GM12872 (cell line): ENCODE measurements at regions not wholly inside any gene's neighbourhood (a gene's known extent, or its start where the extent isn't known, plus 50 kb on each side); places are given as distances from the start of the nearest gene placed in this dataset.

ENCODE experiments used
- TF ChIP-seq, protein P1 (sequence below): IDR thresholded peaks from 3 replicates; pipeline ENCODE4 v1.5.1; 2011; ENCODE audit warnings: low read depth, mild to moderate bottlenecking, low read length, moderate library complexity; ENCODE audit not compliant: insufficient read depth

DNA sequence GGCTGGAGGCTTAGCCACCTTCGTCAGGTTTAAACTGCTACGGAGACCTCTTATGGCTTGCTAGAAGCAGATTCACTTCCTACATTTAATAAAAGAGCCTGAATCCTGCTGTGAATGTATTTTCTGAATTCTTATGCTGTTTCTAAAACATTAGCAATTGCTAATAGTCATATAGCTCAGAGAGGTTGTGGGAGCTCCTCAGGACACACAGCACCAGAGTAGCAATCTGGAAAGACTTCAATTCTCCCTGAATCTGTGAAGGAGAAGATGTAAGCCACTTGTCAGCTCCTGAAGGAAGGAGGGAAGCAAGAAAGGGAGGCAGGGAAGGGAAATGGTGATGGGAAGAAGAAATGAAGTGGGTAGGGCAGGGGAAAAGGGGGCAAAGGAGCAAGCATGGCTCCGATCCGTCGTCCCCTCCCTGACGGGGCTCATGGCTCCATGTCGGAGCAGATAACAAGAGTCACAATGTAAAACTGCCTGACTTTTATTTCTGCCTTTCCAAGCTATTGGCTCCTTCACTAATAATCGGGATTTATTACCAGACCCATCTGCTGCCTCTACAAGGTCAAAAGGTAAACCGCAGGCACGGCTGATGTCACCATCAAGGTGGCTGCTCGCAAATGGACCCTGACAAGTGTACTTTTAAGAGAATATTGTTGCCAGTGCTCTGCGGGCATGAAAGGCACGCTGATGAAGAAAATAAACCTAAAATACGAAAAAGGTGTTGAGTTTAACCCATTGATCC lies 656.0 kb upstream of the SALL3 start:
- TF ChIP-seq, protein P1, sequence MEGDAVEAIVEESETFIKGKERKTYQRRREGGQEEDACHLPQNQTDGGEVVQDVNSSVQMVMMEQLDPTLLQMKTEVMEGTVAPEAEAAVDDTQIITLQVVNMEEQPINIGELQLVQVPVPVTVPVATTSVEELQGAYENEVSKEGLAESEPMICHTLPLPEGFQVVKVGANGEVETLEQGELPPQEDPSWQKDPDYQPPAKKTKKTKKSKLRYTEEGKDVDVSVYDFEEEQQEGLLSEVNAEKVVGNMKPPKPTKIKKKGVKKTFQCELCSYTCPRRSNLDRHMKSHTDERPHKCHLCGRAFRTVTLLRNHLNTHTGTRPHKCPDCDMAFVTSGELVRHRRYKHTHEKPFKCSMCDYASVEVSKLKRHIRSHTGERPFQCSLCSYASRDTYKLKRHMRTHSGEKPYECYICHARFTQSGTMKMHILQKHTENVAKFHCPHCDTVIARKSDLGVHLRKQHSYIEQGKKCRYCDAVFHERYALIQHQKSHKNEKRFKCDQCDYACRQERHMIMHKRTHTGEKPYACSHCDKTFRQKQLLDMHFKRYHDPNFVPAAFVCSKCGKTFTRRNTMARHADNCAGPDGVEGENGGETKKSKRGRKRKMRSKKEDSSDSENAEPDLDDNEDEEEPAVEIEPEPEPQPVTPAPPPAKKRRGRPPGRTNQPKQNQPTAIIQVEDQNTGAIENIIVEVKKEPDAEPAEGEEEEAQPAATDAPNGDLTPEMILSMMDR: no peak

DNA sequence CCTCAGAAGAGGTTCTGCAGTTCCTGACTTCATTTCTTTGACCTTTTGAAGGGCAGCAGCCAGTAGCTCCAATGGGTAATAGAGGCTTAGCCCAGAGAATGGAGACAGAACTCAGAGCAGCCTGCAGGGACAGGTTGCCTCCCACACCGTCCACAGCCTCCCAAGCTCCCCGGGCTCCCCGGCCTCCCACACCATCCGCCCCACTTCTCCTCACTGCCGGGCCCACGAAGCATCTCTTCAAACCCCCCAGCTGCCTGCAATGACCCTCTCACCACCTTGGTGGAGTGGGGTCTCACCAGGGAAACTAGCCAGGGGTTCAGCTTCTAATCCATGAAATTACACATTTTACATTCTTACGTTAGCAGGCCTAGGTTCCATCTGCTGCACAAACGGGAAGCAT lies 652.0 kb upstream of the SALL3 start:
- TF ChIP-seq, protein P1: no peak

DNA sequence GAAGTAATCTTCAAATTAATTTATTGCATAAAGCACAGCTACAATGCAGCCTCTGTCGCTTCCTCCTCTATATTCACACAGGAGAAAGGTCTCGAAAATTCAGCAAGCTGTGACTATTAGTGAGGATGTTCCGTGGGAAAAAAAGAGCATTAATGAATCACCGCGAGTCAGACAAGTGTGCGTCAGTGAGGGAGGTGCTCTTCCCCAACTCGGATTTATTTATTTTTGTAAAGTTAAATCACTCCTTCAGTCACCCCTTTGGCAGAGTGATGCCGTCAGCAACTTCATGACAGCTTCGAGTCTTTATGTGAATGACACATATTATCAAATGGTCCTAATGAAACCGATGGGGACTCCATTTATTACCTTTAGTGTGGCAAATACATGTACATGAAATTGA lies 648.9 kb upstream of the SALL3 start:
- TF ChIP-seq, protein P1: no peak

DNA sequence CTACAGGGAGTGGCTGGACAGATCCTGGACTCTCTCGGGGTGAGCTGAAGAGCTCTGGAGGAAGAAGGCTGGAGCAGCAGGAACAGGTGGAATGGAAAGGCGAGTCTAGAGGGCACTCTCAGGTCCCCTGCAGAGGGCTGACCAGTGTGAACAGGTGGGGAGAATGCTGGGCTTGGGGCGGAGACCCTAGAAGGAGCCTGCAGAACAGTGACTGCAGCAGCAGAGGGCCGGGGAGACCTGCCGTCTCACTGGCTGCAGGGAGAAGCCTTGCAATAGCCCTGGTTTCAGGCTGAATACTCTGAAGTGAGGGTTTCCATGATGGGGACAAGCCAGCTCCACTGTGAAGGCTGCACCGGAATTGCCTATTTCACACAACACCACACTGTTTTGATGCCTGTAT lies 626.7 kb upstream of the SALL3 start:
- TF ChIP-seq, protein P1: no peak

DNA sequence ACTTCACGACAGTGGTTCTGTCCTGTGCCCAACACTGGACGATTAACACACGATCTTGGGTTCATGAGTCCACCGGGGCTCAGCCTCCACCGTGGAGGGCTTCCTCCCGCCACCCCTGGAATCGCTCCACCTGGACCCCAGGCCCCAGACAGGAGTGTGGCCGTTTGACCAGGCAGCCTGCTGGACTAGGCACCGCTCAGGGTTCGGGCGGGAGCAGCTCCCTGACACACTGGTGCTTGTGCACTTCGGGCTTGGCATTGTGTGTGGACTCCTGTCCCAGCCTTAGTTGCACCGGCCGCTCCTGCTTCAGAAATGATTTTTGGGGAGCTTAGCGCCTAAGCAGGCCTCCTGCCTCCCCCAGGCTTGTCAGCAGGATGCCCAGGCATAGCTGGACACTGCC lies 617.4 kb upstream of the SALL3 start:
- TF ChIP-seq, protein P1: no peak

DNA sequence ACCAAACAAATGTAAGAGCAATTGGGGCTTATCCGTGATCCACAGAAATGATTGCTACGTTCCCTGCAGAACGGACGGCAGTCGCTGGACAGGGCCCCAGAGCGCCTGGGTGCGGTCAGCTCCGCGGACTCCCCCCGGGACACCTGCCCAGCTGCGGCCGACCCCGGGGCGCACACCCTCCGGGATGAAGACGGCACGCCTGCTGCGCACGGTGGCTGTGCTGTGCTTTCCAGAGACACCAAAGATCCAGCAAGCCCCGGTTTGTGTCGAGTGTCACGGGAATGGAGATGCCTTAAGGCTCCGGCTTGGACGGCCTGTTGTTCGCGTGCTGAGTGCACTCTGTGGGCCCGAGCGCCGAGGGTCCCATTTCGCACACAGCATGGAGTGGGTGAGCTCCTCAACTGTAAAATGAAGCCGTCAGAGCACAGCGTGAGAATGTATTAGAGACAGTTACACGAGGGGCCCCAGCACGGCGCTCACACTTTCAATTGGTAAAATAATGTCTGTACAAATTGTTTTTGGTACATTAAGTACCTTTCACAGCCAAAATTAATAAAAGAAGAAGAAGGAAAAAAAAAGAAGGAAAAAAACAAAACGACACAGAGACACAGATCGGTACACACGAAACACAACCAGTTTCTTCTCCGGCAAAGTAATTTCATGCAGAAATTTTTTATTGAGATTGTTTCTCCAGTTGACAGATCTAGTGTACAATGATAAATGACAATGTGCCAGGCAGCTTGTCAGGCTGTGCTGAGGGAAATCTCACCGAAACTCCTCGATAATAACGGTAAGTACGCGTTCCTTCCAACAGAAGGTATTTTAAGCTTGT lies 615.8 kb upstream of the SALL3 start:
- TF ChIP-seq, protein P1: no peak

DNA sequence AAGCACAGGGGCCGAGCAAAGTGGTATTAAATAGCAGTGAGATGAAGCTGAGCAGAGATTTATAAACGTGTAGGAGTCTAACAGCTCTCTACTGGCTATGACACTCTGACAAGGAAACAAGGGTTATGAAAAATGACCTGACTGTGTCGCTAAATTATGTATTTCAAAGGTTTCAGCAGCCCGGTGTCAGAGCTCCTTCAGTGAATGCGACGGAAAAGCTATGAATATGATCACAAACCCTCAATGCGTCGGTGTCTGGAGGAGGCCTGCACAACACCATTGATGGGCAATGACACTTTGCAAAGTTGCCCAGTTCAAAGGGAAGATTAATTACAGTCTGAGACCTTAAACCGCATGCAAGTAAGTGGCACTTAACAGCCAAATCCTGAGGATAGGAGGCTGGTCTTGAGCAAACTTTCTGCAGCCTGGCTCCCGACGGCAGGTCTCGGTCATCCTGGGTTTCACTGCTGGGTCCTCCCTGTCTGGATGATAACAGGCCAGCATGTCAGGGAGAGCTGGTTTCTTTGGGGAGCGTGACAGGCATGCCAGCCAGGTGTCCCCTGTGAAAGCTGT lies 615.1 kb upstream of the SALL3 start:
- TF ChIP-seq, protein P1: no peak
